ENCODE measurements at regions not wholly inside any gene's neighbourhood (a gene's known extent, or its start where the extent isn't known, plus 50 kb on each side); places are given as distances from the start of the nearest gene placed in this dataset.

DNA sequence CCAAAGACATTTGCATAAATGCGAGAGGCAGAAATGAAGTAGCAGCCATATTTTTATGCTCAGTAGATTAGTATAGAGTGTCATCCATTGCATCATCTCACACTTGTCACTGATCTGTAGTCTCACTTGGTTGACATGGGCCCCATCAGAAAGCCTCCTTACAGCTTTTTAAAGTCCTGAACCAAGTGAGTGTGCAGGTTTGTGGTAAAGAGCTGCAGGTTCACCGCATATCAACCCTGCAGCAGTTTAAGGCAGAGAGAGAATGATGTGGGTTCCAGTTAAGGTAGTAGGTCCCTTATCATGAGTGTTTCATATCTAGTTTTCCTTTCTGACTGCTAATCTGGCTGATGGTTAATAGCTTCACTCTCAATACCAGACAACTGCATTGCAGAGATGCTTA lies 1080.3 kb downstream of the NR2F1-AS1 start:
- H3K4me1 ChIP-seq (ENCODE audit: insufficient read depth), result no peaks in the 10 kb centered on the region
- TF ChIP-seq, protein P1, sequence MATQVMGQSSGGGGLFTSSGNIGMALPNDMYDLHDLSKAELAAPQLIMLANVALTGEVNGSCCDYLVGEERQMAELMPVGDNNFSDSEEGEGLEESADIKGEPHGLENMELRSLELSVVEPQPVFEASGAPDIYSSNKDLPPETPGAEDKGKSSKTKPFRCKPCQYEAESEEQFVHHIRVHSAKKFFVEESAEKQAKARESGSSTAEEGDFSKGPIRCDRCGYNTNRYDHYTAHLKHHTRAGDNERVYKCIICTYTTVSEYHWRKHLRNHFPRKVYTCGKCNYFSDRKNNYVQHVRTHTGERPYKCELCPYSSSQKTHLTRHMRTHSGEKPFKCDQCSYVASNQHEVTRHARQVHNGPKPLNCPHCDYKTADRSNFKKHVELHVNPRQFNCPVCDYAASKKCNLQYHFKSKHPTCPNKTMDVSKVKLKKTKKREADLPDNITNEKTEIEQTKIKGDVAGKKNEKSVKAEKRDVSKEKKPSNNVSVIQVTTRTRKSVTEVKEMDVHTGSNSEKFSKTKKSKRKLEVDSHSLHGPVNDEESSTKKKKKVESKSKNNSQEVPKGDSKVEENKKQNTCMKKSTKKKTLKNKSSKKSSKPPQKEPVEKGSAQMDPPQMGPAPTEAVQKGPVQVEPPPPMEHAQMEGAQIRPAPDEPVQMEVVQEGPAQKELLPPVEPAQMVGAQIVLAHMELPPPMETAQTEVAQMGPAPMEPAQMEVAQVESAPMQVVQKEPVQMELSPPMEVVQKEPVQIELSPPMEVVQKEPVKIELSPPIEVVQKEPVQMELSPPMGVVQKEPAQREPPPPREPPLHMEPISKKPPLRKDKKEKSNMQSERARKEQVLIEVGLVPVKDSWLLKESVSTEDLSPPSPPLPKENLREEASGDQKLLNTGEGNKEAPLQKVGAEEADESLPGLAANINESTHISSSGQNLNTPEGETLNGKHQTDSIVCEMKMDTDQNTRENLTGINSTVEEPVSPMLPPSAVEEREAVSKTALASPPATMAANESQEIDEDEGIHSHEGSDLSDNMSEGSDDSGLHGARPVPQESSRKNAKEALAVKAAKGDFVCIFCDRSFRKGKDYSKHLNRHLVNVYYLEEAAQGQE (IDR thresholded peaks at IDR 0.05; ENCODE audit: unreplicated experiment), result no peak
- TF ChIP-seq ZNF331 (CRISPR knock-in tag; IDR thresholded peaks at IDR 0.05; ENCODE audit: low read depth) (no peak), POLR2AphosphoS5 (IDR thresholded peaks at IDR 0.05; ENCODE audit: low read depth) (no peak), CREB1 (CRISPR knock-in tag; IDR thresholded peaks at IDR 0.05; ENCODE audit: low read depth) (no peak), ZNF114 (CRISPR knock-in tag; IDR thresholded peaks at IDR 0.05) (no peak), EZH2 (IDR thresholded peaks at IDR 0.05; ENCODE audit: low read depth, unreplicated experiment) (no peak)
- H3K27ac ChIP-seq (ENCODE audit: low read depth), result no peak overlapping the region
- no peaks in the 10 kb centered on the region for H3K27me3 ChIP-seq (ENCODE audit: insufficient read depth)
- no peak for ATAC-seq
- no peaks in the 10 kb centered on the region for H3K79me2 ChIP-seq (replicated peaks; ENCODE audit: insufficient read depth)
- Mint-ChIP-seq H3K36me3 (ENCODE audit: low read depth) (no peaks in the 10 kb centered on the region), H3K9me3 (no peaks in the 10 kb centered on the region), H3K27ac (no peak overlapping the region), H3K4me1 (0 out of 3 replicates have a peak, but pooled peaks cover 4% of the 10 kb centered on the region), H3K4me3 (no peak overlapping the region), H3K27me3 (ENCODE audit: insufficient read depth, low read depth, poor library complexity) (no peaks in the 10 kb centered on the region)
- no peak for DNase-seq (ENCODE audit: low spot score)
- H3K4me2 ChIP-seq, result no peak overlapping the region
- no peaks in the 10 kb centered on the region for H3K9me2 ChIP-seq (ENCODE audit: insufficient read depth)
- H4K20me1 ChIP-seq (replicated peaks; ENCODE audit: insufficient read depth), result no peaks in the 10 kb centered on the region
- H3K36me3 ChIP-seq (ENCODE audit: insufficient read depth), result no peaks in the 10 kb centered on the region
- H3K4me3 ChIP-seq, result no peak overlapping the region
- H3F3A ChIP-seq (replicated peaks; ENCODE audit: low read depth), result no peaks in the 10 kb centered on the region
- no peak overlapping the region for H2AFZ ChIP-seq

DNA sequence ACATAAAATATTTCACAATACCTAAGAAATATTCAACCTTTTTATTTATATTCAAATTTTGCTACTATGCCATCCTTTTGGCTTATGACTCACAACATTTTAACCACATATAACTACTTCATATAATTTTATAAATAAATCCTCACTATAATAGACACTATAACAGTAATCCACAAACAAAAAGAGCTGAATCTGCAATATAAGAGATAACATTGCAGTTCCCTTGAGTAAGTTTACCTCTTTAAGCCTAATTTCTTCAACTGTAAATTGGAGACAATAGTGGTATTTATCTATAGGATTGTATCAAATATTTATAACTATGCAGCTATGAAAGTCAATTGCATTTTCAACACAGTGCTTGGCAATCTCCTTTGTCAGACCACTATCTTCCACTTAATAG lies 1084.5 kb downstream of the NR2F1-AS1 start:
- H3K27ac ChIP-seq (ENCODE audit: low read depth), result no peak overlapping the region
- no peaks in the 10 kb centered on the region for H3K36me3 Mint-ChIP-seq (ENCODE audit: low read depth)
- no peak overlapping the region for H3K27ac Mint-ChIP-seq
- no peaks in the 10 kb centered on the region for H3K27me3 ChIP-seq (ENCODE audit: insufficient read depth)
- no peaks in the 10 kb centered on the region for H3F3A ChIP-seq (replicated peaks; ENCODE audit: low read depth)
- no peak for DNase-seq (ENCODE audit: low spot score)
- no peak overlapping the region for H2AFZ ChIP-seq
- H3K9me3 Mint-ChIP-seq, result no peaks in the 10 kb centered on the region
- H3K4me1 ChIP-seq (ENCODE audit: insufficient read depth), result no peaks in the 10 kb centered on the region
- ATAC-seq, result no peak
- H3K4me3 Mint-ChIP-seq, result no peak overlapping the region
- no peaks in the 10 kb centered on the region for H3K79me2 ChIP-seq (replicated peaks; ENCODE audit: insufficient read depth)
- no peaks in the 10 kb centered on the region for H3K9me2 ChIP-seq (ENCODE audit: insufficient read depth)
- H3K27me3 Mint-ChIP-seq (ENCODE audit: insufficient read depth, low read depth, poor library complexity), result no peaks in the 10 kb centered on the region
- H4K20me1 ChIP-seq (replicated peaks; ENCODE audit: insufficient read depth), result no peaks in the 10 kb centered on the region
- H3K4me1 Mint-ChIP-seq, result no peaks in the 10 kb centered on the region
- H3K36me3 ChIP-seq (ENCODE audit: insufficient read depth), result no peaks in the 10 kb centered on the region
- no peak overlapping the region for H3K4me2 ChIP-seq
- H3K4me3 ChIP-seq, result no peak overlapping the region
- TF ChIP-seq NANOG (IDR thresholded peaks at IDR 0.05; ENCODE audit: borderline replicate concordance) (no peak), JUNB (IDR thresholded peaks at IDR 0.05; ENCODE audit: unreplicated experiment) (no peak)
- TF ChIP-seq, protein P2, sequence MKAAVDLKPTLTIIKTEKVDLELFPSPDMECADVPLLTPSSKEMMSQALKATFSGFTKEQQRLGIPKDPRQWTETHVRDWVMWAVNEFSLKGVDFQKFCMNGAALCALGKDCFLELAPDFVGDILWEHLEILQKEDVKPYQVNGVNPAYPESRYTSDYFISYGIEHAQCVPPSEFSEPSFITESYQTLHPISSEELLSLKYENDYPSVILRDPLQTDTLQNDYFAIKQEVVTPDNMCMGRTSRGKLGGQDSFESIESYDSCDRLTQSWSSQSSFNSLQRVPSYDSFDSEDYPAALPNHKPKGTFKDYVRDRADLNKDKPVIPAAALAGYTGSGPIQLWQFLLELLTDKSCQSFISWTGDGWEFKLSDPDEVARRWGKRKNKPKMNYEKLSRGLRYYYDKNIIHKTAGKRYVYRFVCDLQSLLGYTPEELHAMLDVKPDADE (IDR thresholded peaks at IDR 0.05), result no peak
- TF ChIP-seq, protein P1 (IDR thresholded peaks at IDR 0.05; ENCODE audit: unreplicated experiment), result no peak

Data from GM23338 (cell line).